ENCODE measurements at regions not wholly inside any gene's neighbourhood (a gene's known extent, or its start where the extent isn't known, plus 50 kb on each side); places are given as distances from the start of the nearest gene placed in this dataset.

DNA sequence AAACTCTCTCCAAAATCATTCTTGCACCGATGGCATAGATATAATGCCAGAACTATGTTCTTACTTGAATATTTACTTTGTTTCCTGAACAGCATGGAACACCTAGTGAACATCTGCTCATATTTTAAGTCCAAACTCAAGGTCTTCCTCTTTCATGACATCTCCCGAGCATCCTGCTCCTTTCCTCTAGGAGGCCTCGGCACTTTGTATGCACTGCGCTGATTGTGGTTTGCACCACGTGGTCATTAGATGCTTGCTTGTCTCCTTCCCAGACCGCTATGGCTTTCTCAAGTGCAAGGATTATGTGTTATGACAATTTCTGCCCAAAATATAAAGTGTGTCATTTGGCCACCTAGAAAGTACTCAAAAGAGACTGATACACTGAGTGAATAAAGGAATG, 912.0 kb downstream of the GALC start:
- no peak for TF ChIP-seq CTCF (IDR thresholded peaks at IDR 0.05)
- TF ChIP-seq POLR2A (IDR thresholded peaks at IDR 0.05) = no peak

Data from esophagus squamous epithelium (tissue), 4 donors.